Left forelimb (tissue), 1 donor: ENCODE measurements at regions not wholly inside any gene's neighbourhood (a gene's known extent, or its start where the extent isn't known, plus 50 kb on each side); places are given as distances from the start of the nearest gene placed in this dataset.

Experiments
- DNase-seq: peaks from one replicate; pipeline ENCODE4 v3.0.0-alpha.2; 2018; ENCODE audit warnings: low spot score

- no peak for DNase-seq
These were observed 287.8 kb downstream of the UTP18 start for GRCh38 chr17:51548125-51548524.

DNA sequence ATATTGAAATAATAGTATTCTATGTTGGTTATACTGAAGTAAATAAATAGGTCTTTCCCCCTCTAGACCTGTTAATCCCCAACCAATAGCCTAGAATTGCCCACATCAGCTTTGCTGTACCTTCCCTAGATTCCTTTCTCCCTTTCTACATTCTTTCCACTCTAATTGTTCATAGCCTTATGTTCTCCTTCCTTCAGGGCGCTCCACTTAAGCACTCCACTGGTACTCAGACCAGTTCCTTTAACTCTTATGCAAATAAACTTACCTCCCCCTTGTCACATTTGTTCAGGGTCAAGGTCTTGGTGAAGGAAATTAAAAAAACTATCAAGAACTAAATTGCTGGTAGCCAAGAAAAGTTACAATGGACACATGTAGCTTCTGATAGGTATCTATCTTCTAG lies 294.8 kb downstream of the UTP18 start:
- DNase-seq: no peak

DNA sequence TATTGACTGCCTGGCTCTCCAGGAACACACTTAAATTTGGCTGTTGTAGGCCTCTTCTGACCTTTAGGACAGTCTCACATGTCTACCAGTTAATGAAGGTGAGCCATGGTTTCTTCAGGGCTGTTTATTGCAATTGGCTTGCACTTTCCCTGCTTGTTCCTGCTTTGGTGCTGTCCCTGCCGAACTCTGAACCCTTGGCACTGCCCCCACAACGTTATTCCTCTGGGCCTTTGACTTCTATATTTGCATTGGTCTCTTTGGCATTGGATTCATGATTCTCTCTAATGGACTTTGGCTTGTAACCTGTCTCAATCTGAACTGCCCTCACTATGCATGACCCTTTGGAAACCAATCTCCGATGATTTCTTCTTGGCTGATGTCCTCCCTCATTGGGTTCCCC lies 299.4 kb downstream of the UTP18 start:
- no peak for DNase-seq

GRCh38 chr17:51560398-51560797 lies 300.1 kb downstream of the UTP18 start:
- DNase-seq: no peak

DNA sequence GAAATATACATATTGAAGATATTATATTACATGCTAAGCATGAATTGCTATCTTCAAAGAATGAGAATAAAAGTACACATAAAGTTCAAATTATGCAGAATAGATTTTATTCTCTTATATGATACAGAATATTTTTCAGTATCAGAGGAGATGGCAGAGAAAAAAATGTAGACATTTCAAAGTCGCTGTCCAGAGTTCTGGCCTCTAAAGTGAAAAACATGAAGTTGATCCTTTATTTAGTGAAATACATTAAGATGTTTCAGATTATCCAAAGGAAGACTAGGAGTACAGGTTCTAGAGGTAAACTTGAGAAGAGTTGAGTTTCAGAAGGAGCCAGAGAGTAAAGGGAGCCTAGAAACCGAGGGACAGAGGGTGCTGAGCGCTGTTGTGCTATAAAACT lies 303.6 kb downstream of the UTP18 start:
- no peak for DNase-seq

- DNase-seq: no peak
These were observed 311.8 kb downstream of the UTP18 start for GRCh38 chr17:51572115-51572514.
